GM12865 (cell line): ENCODE measurements at regions not wholly inside any gene's neighbourhood (a gene's known extent, or its start where the extent isn't known, plus 50 kb on each side); places are given as distances from the start of the nearest gene placed in this dataset.
"Not testable (repeated sequence)": the region's sequence is repeated elsewhere in the genome, so short reads cannot be mapped to it uniquely, and the experiment has no call there.

Experiments used
- DNase-seq: peaks from one replicate; pipeline ENCODE4 v3.0.0; 2010; ENCODE audit warnings: low read depth
- H3K4me3 ChIP-seq: 2 replicates; pipeline ENCODE4 v1.5.1; 2011; ENCODE audit warnings: mild to moderate bottlenecking, low read depth, low read length, control low read depth
- CTCF ChIP-seq: IDR thresholded peaks from 2 replicates; pipeline ENCODE4 v1.5.1; 2011; ENCODE audit warnings: low read length, control low read depth, low read depth, inconsistent platforms; ENCODE audit not compliant: insufficient read depth; ENCODE audit errors: missing control alignments

- H3K4me3 ChIP-seq = no peak overlapping the region
- TF ChIP-seq CTCF = no peak
- no peak for DNase-seq
These were observed 499.8 kb upstream of the MEIS1 start for GRCh38 chr2:65934992-65935629.

GRCh38 chr2:65932571-65932970, 500.2 kb upstream of the SPRED2 start:
- TF ChIP-seq CTCF = no peak
- DNase-seq = no peak
- H3K4me3 ChIP-seq = no peak overlapping the region

GRCh38 chr2:65931056-65931455, 498.7 kb upstream of the SPRED2 start:
- no peak for DNase-seq
- no peak for TF ChIP-seq CTCF
- H3K4me3 ChIP-seq = no peak overlapping the region

GRCh38 chr2:65930259-65930658, 497.9 kb upstream of the SPRED2 start:
- DNase-seq = no peak
- H3K4me3 ChIP-seq = no peak overlapping the region
- no peak for TF ChIP-seq CTCF

GRCh38 chr2:65929664-65930063, 497.3 kb upstream of the SPRED2 start:
- DNase-seq, H3K4me3 ChIP-seq: not testable (repeated sequence)

GRCh38 chr2:65922794-65923193, 490.4 kb upstream of the SPRED2 start:
- no peak for DNase-seq
- H3K4me3 ChIP-seq = no peak overlapping the region
- no peak for TF ChIP-seq CTCF

GRCh38 chr2:65922030-65922429, 489.6 kb upstream of the SPRED2 start:
- peak; percentile 32 for DNase-seq
- no peak for TF ChIP-seq CTCF
- H3K4me3 ChIP-seq = no peak overlapping the region
